Suprapubic skin (tissue), 4 donors: ENCODE measurements at regions not wholly inside any gene's neighbourhood (a gene's known extent, or its start where the extent isn't known, plus 50 kb on each side); places are given as distances from the start of the nearest gene placed in this dataset.

ENCODE experiments used
- CTCF ChIP-seq, 2 donors: fragments of 200-600 bp in 1 of 2; fragments of 450-650 bp in 1 of 2; sonication (generic) in 1 of 2; IDR thresholded peaks; one replicate each; pipeline ENCODE4 v1.5.1; 2016 to 2019; ENCODE audit warnings: antibody characterized with exemption in 2 of 2, mild to moderate bottlenecking in 1 of 2, moderate library complexity in 1 of 2
- POLR2A ChIP-seq, 2 donors: fragments of 450-650 bp; IDR thresholded peaks; one replicate each; pipeline ENCODE4 v1.6.1; 2017; ENCODE audit warnings: antibody characterized with exemption in 2 of 2, mild to moderate bottlenecking in 2 of 2, moderate library complexity in 2 of 2
- POLR2AphosphoS5 ChIP-seq, 3 donors: sonication (generic); formaldehyde crosslinking; IDR thresholded peaks; one replicate each; pipeline ENCODE4 v1.6.1; 2017; ENCODE audit warnings: antibody characterized with exemption in 3 of 3

GRCh38 chr17:79212149-79213087, 137.8 kb downstream of the ENGASE start:
- TF ChIP-seq POLR2A (IDR thresholded peaks at IDR 0.05) (no peak), CTCF (IDR thresholded peaks at IDR 0.05) (no peak), POLR2AphosphoS5 (IDR thresholded peaks at IDR 0.05) (no peak)
